ENCODE measurements at regions not wholly inside any gene's neighbourhood (a gene's known extent, or its start where the extent isn't known, plus 50 kb on each side); places are given as distances from the start of the nearest gene placed in this dataset.
"Not testable (repeated sequence)": the region's sequence is repeated elsewhere in the genome, so short reads cannot be mapped to it uniquely, and the experiment has no call there.

- Histone ChIP-seq H3K36me3 (ENCODE audit: control insufficient read depth, insufficient read depth, low read length) (no peaks in the 10 kb centered on the region), H3K27me3 (ENCODE audit: control insufficient read depth, insufficient read depth, low read length) (no peaks in the 10 kb centered on the region), H3K4me3 (ENCODE audit: low read depth, low read length) (no peak overlapping the region)
- no peak for TF ChIP-seq CTCF (IDR thresholded peaks at IDR 0.05; ENCODE audit: insufficient read depth, low read depth, low read length)
- no peak for DNase-seq (ENCODE audit: low read depth)
- POLR2A ChIA-PET: no interaction called here
- CTCF ChIA-PET: no interaction called here
Observed at GRCh38 chr10:43922335-43923280, 273.9 kb upstream of the ZNF32 start.

- no peaks in the 10 kb centered on the region for H3K27me3 ChIP-seq (ENCODE audit: control insufficient read depth, insufficient read depth, low read length)
- no peak for TF ChIP-seq CTCF (IDR thresholded peaks at IDR 0.05; ENCODE audit: insufficient read depth, low read depth, low read length)
- CTCF ChIA-PET: no interaction called here
- POLR2A ChIA-PET: no interaction called here
- no peak overlapping the region for H3K4me3 ChIP-seq (ENCODE audit: low read depth, low read length)
- H3K36me3 ChIP-seq (ENCODE audit: control insufficient read depth, insufficient read depth, low read length): no peaks in the 10 kb centered on the region
- no peak for DNase-seq (ENCODE audit: low read depth)
Observed at GRCh38 chr10:43921881-43922280, 273.2 kb upstream of the ZNF32 start.

- DNase-seq (ENCODE audit: low read depth): no peak
- H3K27me3 ChIP-seq (ENCODE audit: control insufficient read depth, insufficient read depth, low read length): no peaks in the 10 kb centered on the region
- no peaks in the 10 kb centered on the region for H3K36me3 ChIP-seq (ENCODE audit: control insufficient read depth, insufficient read depth, low read length)
- H3K4me3 ChIP-seq (ENCODE audit: low read depth, low read length): no peak overlapping the region
- ChIA-PET CTCF (no interaction called here), POLR2A (no interaction called here)
- no peak for TF ChIP-seq CTCF (IDR thresholded peaks at IDR 0.05; ENCODE audit: insufficient read depth, low read depth, low read length)
Observed at GRCh38 chr10:43921478-43921877, 272.8 kb upstream of the ZNF32 start.

- CTCF ChIA-PET: interaction anchor here (1.3 kb wide), 1 partner anchor 9 kb away, joined by 3 read pairs; no protein-coding TSS in a partner anchor
Observed at GRCh38 chr10:43920236-43920758, 271.6 kb upstream of the ZNF32 start.

GRCh38 chr10:43913676-43914235, 265.1 kb upstream of the ZNF32 start:
- ChIA-PET POLR2A (no interaction called here), CTCF (interaction anchor here (0.7 to 1.4 kb wide), 3 partner anchors 8 to 12 kb away, joined by 4 to 6 read pairs (median 4); no protein-coding TSS in a partner anchor)
- no peaks in the 10 kb centered on the region for H3K27me3 ChIP-seq (ENCODE audit: control insufficient read depth, insufficient read depth, low read length)
- no peak for DNase-seq (ENCODE audit: low read depth)
- H3K4me3 ChIP-seq (ENCODE audit: low read depth, low read length): no peak overlapping the region
- H3K36me3 ChIP-seq (ENCODE audit: control insufficient read depth, insufficient read depth, low read length): no peaks in the 10 kb centered on the region
- no peak for TF ChIP-seq CTCF (IDR thresholded peaks at IDR 0.05; ENCODE audit: insufficient read depth, low read depth, low read length)

More at GRCh38 chr10:43920236-43920758, 271.6 kb upstream of the ZNF32 start:
- H3K4me3 ChIP-seq (ENCODE audit: low read depth, low read length); H3K36me3 ChIP-seq (ENCODE audit: control insufficient read depth, insufficient read depth, low read length); DNase-seq (ENCODE audit: low read depth); H3K27me3 ChIP-seq (ENCODE audit: control insufficient read depth, insufficient read depth, low read length); POLR2A ChIA-PET: not testable (repeated sequence)
